Mammary epithelial cell (primary cell): ENCODE measurements at regions not wholly inside any gene's neighbourhood (a gene's known extent, or its start where the extent isn't known, plus 50 kb on each side); places are given as distances from the start of the nearest gene placed in this dataset.

Experiments
- EZH2 ChIP-seq: IDR thresholded peaks from 2 replicates; pipeline ENCODE4 v1.6.1; 2012; ENCODE audit warnings: low read length, inconsistent platforms, borderline replicate concordance
- TF ChIP-seq, protein P1 (sequence below), 2 donors: IDR thresholded peaks in 1 of 2; conservative IDR thresholded peaks in 1 of 2; 2 replicates each; pipeline ENCODE4 v1.5.1; 2011 to 2012; ENCODE audit warnings: inconsistent platforms in 2 of 2, low read length in 2 of 2, mild to moderate bottlenecking in 2 of 2, control low read depth in 1 of 2, low read depth in 1 of 2; ENCODE audit not compliant: insufficient read depth in 1 of 2; ENCODE audit errors: extremely low read depth in 1 of 2

DNA sequence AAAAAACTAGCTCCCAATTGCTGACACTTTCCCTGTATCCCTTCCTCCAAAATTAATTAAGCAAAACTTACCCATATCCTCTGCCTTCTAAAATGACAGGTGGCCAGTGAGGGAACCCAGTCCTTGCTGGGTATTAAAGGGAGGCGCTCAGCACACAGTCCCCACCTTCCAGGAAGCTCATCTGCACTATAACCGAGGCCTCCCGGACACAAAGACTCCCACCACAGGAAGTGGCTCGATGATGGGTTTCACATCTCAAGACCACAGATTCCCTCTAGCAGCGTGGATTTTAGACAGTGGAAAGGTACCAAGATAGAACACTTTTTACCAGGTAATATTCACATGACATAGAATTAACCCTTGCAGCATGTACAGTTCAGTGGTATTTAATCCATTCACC lies 126.8 kb upstream of the NCOR2 start:
- TF ChIP-seq, protein P1, sequence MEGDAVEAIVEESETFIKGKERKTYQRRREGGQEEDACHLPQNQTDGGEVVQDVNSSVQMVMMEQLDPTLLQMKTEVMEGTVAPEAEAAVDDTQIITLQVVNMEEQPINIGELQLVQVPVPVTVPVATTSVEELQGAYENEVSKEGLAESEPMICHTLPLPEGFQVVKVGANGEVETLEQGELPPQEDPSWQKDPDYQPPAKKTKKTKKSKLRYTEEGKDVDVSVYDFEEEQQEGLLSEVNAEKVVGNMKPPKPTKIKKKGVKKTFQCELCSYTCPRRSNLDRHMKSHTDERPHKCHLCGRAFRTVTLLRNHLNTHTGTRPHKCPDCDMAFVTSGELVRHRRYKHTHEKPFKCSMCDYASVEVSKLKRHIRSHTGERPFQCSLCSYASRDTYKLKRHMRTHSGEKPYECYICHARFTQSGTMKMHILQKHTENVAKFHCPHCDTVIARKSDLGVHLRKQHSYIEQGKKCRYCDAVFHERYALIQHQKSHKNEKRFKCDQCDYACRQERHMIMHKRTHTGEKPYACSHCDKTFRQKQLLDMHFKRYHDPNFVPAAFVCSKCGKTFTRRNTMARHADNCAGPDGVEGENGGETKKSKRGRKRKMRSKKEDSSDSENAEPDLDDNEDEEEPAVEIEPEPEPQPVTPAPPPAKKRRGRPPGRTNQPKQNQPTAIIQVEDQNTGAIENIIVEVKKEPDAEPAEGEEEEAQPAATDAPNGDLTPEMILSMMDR (conservative IDR thresholded peaks at IDR 0.05 in 1 of 2, IDR thresholded peaks at IDR 0.05 in 1 of 2; ENCODE audit: extremely low read depth in 1 of 2, insufficient read depth in 1 of 2, low read depth in 1 of 2, low read length in 2 of 2): no peak
- no peak for TF ChIP-seq EZH2
